ENCODE measurements at regions not wholly inside any gene's neighbourhood (a gene's known extent, or its start where the extent isn't known, plus 50 kb on each side); places are given as distances from the start of the nearest gene placed in this dataset.

GRCh38 chr9:14027116-14027800, 286.7 kb downstream of the NFIB start:
- Histone ChIP-seq H3K36me3 (ENCODE audit: control insufficient read depth, insufficient read depth, low read length) (no peaks in the 10 kb centered on the region), H3K27ac (ENCODE audit: low read length) (no peak overlapping the region), H3K4me1 (ENCODE audit: control insufficient read depth, insufficient read depth, low read length) (no peaks in the 10 kb centered on the region), H3K27me3 (ENCODE audit: control insufficient read depth, insufficient read depth, low read length) (no peaks in the 10 kb centered on the region), H3K4me3 (ENCODE audit: low read length) (no peak overlapping the region), H3K9me3 (ENCODE audit: control insufficient read depth, insufficient read depth, low read length) (no peaks in the 10 kb centered on the region)
- H3K36me3 Mint-ChIP-seq = no peaks in the 10 kb centered on the region
- WGBS (ENCODE audit: insufficient coverage) = 73% methylated on average over 4 of the region's 4 CpGs
- ATAC-seq (no peak), DNase-seq (no peak)
- H3K4me1 Mint-ChIP-seq = no peaks in the 10 kb centered on the region
- no peak for TF ChIP-seq CTCF (IDR thresholded peaks at IDR 0.05)
- H3K27ac Mint-ChIP-seq = no peak overlapping the region
- H3K27me3 Mint-ChIP-seq (ENCODE audit: low read depth in 2 of 2) = no peaks in the 10 kb centered on the region
- intact Hi-C loops (cut with micrococcal nuclease) = no loop called here
- peaks cover 9 to 13% of the 10 kb centered on the region in 2 donors for H3K9me3 Mint-ChIP-seq
- H3K4me3 Mint-ChIP-seq = no peak overlapping the region

GRCh38 chr9:14025741-14026140, 288.2 kb downstream of the NFIB start:
- intact Hi-C loops (cut with micrococcal nuclease) = no loop called here
- no peak for DNase-seq

GRCh38 chr9:14023285-14023684, 290.7 kb downstream of the NFIB start:
- H3K9me3 ChIP-seq (ENCODE audit: control insufficient read depth, insufficient read depth, low read length) = peaks cover 3% of the 10 kb centered on the region
- no peak for TF ChIP-seq CTCF (IDR thresholded peaks at IDR 0.05)
- 100% methylated on average over 1 of the region's 1 CpG for WGBS (ENCODE audit: insufficient coverage)
- no peak overlapping the region for H3K4me3 ChIP-seq (ENCODE audit: low read length)
- Mint-ChIP-seq H3K4me3 (no peak overlapping the region), H3K9me3 (peaks cover 9 to 17% of the 10 kb centered on the region in 2 donors), H3K4me1 (no peaks in the 10 kb centered on the region), H3K36me3 (no peaks in the 10 kb centered on the region), H3K27me3 (ENCODE audit: low read depth in 2 of 2) (no peaks in the 10 kb centered on the region), H3K27ac (no peak overlapping the region)
- no peak overlapping the region for H3K27ac ChIP-seq (ENCODE audit: low read length)
- DNase-seq = no peak
- intact Hi-C loops (cut with micrococcal nuclease) = no loop called here
- no peaks in the 10 kb centered on the region for H3K27me3 ChIP-seq (ENCODE audit: control insufficient read depth, insufficient read depth, low read length)
- H3K36me3 ChIP-seq (ENCODE audit: control insufficient read depth, insufficient read depth, low read length) = no peaks in the 10 kb centered on the region
- H3K4me1 ChIP-seq (ENCODE audit: control insufficient read depth, insufficient read depth, low read length) = no peaks in the 10 kb centered on the region
- no peak for ATAC-seq

More at GRCh38 chr9:14025741-14026140, 288.2 kb downstream of the NFIB start:
- H3K9me3 ChIP-seq (ENCODE audit: control insufficient read depth, insufficient read depth, low read length) = no peaks in the 10 kb centered on the region
- Mint-ChIP-seq H3K4me3 (no peak overlapping the region), H3K4me1 (no peaks in the 10 kb centered on the region), H3K36me3 (no peaks in the 10 kb centered on the region), H3K9me3 (peaks cover 9 to 13% of the 10 kb centered on the region in 2 donors), H3K27me3 (ENCODE audit: low read depth in 2 of 2) (no peaks in the 10 kb centered on the region), H3K27ac (no peak overlapping the region)
- no peaks in the 10 kb centered on the region for H3K36me3 ChIP-seq (ENCODE audit: control insufficient read depth, insufficient read depth, low read length)
- no peaks in the 10 kb centered on the region for H3K27me3 ChIP-seq (ENCODE audit: control insufficient read depth, insufficient read depth, low read length)
- H3K4me1 ChIP-seq (ENCODE audit: control insufficient read depth, insufficient read depth, low read length) = no peaks in the 10 kb centered on the region
- TF ChIP-seq CTCF (IDR thresholded peaks at IDR 0.05) = no peak
- WGBS (ENCODE audit: insufficient coverage) = no CpG with 5 or more reads among the region's 2 CpGs
- no peak overlapping the region for H3K27ac ChIP-seq (ENCODE audit: low read length)
- H3K4me3 ChIP-seq (ENCODE audit: low read length) = no peak overlapping the region
- ATAC-seq = no peak

All from natural killer cell (primary cell).